ENCODE measurements at regions not wholly inside any gene's neighbourhood (a gene's known extent, or its start where the extent isn't known, plus 50 kb on each side); places are given as distances from the start of the nearest gene placed in this dataset.

DNA sequence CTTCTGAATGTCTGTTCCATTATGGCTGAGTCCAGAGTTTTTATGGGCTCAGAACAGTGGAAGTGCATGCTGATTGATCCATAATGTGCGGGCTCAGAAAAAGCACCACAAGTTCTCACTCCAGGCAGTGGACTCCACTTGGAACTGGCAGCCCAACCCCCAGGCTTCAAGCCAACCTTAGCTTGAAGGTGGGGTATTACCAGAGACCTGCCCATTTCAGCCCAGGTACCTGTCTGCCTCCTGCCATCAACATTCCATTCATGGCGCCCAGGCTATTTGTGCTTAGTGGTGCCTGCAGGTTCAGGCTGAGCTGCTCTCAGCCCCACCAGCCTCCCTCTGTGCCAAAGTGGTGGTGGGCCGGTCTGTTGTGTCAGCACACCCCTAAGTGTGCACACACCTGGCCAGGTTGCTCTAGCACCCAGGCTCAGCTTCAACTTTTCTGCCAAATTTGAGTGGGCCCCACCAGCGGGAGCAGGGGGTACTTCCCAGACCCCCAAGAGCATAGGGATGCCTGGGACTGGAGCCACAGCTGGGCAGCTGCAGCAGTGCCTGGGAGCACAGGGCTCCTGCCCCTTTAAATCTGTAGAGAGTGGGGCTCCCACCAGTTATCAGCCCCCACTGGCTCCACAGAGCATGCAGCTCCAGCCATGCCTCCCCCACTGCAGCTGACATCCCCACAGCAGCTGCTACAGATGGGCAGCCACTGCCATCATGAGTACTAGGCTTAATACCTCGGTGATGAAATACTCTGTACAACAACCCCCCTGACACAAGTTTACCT is 1025.3 kb downstream of the PCDH19 start:
- no peaks in the 10 kb centered on the region for H3K4me1 Mint-ChIP-seq
- H3K27me3 Mint-ChIP-seq (ENCODE audit: low read depth): no peaks in the 10 kb centered on the region
- H3K36me3 Mint-ChIP-seq: no peaks in the 10 kb centered on the region
- no peak overlapping the region for H3K4me3 Mint-ChIP-seq
- DNase-seq (ENCODE audit: low spot score in 2 of 2, unreplicated experiment in 2 of 2): no peak
- H3K27ac Mint-ChIP-seq: no peak overlapping the region
- TF ChIP-seq, protein P1, sequence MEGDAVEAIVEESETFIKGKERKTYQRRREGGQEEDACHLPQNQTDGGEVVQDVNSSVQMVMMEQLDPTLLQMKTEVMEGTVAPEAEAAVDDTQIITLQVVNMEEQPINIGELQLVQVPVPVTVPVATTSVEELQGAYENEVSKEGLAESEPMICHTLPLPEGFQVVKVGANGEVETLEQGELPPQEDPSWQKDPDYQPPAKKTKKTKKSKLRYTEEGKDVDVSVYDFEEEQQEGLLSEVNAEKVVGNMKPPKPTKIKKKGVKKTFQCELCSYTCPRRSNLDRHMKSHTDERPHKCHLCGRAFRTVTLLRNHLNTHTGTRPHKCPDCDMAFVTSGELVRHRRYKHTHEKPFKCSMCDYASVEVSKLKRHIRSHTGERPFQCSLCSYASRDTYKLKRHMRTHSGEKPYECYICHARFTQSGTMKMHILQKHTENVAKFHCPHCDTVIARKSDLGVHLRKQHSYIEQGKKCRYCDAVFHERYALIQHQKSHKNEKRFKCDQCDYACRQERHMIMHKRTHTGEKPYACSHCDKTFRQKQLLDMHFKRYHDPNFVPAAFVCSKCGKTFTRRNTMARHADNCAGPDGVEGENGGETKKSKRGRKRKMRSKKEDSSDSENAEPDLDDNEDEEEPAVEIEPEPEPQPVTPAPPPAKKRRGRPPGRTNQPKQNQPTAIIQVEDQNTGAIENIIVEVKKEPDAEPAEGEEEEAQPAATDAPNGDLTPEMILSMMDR (IDR thresholded peaks at IDR 0.05; ENCODE audit: unreplicated experiment): no peak
- H3K9me3 Mint-ChIP-seq: peaks cover 29% of the 10 kb centered on the region

DNA sequence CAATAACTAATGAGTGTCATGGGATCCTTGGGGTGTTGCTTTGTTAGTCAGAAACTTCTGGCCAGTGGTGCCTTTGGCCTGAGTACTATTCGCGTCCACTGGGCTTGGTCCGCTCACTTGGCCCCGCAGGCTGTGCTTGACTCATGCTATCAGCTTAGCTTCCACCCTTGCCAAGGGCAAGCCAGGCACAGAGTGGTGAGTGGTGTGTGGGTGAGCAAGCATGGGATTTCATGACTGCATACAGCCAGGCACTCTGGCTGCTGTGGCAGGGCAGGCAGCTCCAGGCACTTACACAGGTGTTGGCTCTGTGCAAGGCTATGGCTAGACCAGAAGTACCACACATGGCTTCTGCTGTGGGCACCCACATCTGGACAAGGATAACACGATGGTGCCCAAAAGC is 1026.3 kb downstream of the PCDH19 start:
- Mint-ChIP-seq H3K4me3 (no peak overlapping the region), H3K4me1 (no peaks in the 10 kb centered on the region), H3K36me3 (no peaks in the 10 kb centered on the region), H3K27ac (no peak overlapping the region), H3K27me3 (ENCODE audit: low read depth) (no peaks in the 10 kb centered on the region), H3K9me3 (peaks cover 19% of the 10 kb centered on the region)
- TF ChIP-seq, protein P1 (IDR thresholded peaks at IDR 0.05; ENCODE audit: unreplicated experiment): no peak
- no peak for DNase-seq (ENCODE audit: low spot score in 2 of 2, unreplicated experiment in 2 of 2)

- Mint-ChIP-seq H3K27me3 (ENCODE audit: low read depth) (peaks cover 6% of the 10 kb centered on the region), H3K36me3 (no peaks in the 10 kb centered on the region), H3K4me3 (no peak overlapping the region), H3K9me3 (no peaks in the 10 kb centered on the region), H3K4me1 (no peaks in the 10 kb centered on the region), H3K27ac (no peak overlapping the region)
- DNase-seq (ENCODE audit: low spot score in 2 of 2, unreplicated experiment in 2 of 2): no peak
- TF ChIP-seq, protein P1 (IDR thresholded peaks at IDR 0.05; ENCODE audit: unreplicated experiment): no peak
Observed at GRCh38 chrX:99371976-99372595, 1038.0 kb downstream of the PCDH19 start.

DNA sequence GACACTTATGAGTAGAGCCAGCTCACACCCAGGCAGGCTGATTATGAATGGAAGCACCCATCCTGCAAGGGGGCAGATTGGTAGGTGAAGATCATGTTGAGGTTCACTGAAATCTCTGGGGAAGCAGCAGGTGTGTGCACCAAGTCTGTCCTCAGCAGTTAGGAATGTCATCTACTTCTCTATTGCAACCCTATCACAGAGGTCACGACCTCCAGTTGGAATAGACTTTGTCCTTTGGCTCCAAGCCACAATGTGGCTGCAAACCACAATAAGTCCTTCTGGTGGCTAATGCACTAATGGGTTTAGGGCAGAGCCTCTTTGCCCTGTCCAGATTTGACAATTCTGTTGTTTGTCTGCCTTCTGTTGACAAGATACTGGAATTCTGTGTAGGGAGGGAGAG is 1056.7 kb downstream of the PCDH19 start:
- H3K36me3 Mint-ChIP-seq: no peaks in the 10 kb centered on the region
- TF ChIP-seq, protein P1 (IDR thresholded peaks at IDR 0.05; ENCODE audit: unreplicated experiment): no peak
- no peaks in the 10 kb centered on the region for H3K4me1 Mint-ChIP-seq
- H3K9me3 Mint-ChIP-seq: peaks cover 22% of the 10 kb centered on the region
- no peak for DNase-seq (ENCODE audit: low spot score in 2 of 2, unreplicated experiment in 2 of 2)
- H3K4me3 Mint-ChIP-seq: no peak overlapping the region
- no peak overlapping the region for H3K27ac Mint-ChIP-seq
- no peaks in the 10 kb centered on the region for H3K27me3 Mint-ChIP-seq (ENCODE audit: low read depth)

DNA sequence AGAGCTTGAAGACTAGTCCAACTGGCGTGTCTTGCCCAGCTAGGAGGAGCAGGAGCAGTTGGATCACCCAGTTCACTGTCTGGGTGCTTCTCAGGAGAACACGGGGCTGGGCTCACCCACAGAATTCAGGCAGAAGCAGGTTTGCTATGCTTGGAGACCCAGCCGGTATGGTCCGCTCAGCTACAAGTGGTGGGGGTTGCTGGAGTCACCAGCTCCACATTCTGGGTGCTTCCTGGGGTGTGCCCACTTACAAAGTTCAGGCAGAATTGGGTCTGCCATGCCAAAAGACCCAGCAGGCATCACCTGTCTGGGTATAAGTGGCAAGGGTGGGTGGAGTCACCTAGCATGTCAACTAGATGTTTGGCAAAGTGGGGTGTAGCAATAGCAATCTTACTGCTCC is 1061.8 kb downstream of the PCDH19 start:
- peaks cover 30% of the 10 kb centered on the region for H3K9me3 Mint-ChIP-seq
- no peaks in the 10 kb centered on the region for H3K36me3 Mint-ChIP-seq
- no peak overlapping the region for H3K4me3 Mint-ChIP-seq
- DNase-seq (ENCODE audit: low spot score in 2 of 2, unreplicated experiment in 2 of 2): no peak
- no peak overlapping the region for H3K27ac Mint-ChIP-seq
- TF ChIP-seq, protein P1 (IDR thresholded peaks at IDR 0.05; ENCODE audit: unreplicated experiment): no peak
- no peaks in the 10 kb centered on the region for H3K4me1 Mint-ChIP-seq
- H3K27me3 Mint-ChIP-seq (ENCODE audit: low read depth): no peaks in the 10 kb centered on the region
